ENCODE measurements at regions not wholly inside any gene's neighbourhood (a gene's known extent, or its start where the extent isn't known, plus 50 kb on each side); places are given as distances from the start of the nearest gene placed in this dataset.

- no peak for DNase-seq (ENCODE audit: low spot score)
- H3K4me3 Mint-ChIP-seq (ENCODE audit: unreplicated experiment) = no peak overlapping the region
- H3K27me3 Mint-ChIP-seq (ENCODE audit: low read depth) = peaks cover 3% of the 10 kb centered on the region
- H3K36me3 Mint-ChIP-seq (ENCODE audit: low read depth) = no peaks in the 10 kb centered on the region
- H3K4me1 Mint-ChIP-seq (ENCODE audit: low read depth) = no peaks in the 10 kb centered on the region
- no peaks in the 10 kb centered on the region for H3K9me3 Mint-ChIP-seq (ENCODE audit: low read depth)
- TF ChIP-seq, protein P1, sequence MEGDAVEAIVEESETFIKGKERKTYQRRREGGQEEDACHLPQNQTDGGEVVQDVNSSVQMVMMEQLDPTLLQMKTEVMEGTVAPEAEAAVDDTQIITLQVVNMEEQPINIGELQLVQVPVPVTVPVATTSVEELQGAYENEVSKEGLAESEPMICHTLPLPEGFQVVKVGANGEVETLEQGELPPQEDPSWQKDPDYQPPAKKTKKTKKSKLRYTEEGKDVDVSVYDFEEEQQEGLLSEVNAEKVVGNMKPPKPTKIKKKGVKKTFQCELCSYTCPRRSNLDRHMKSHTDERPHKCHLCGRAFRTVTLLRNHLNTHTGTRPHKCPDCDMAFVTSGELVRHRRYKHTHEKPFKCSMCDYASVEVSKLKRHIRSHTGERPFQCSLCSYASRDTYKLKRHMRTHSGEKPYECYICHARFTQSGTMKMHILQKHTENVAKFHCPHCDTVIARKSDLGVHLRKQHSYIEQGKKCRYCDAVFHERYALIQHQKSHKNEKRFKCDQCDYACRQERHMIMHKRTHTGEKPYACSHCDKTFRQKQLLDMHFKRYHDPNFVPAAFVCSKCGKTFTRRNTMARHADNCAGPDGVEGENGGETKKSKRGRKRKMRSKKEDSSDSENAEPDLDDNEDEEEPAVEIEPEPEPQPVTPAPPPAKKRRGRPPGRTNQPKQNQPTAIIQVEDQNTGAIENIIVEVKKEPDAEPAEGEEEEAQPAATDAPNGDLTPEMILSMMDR (IDR thresholded peaks at IDR 0.05) = no peak
- H3K27ac Mint-ChIP-seq (ENCODE audit: unreplicated experiment) = no peak overlapping the region
Observed at GRCh38 chr20:11650566-11650965, 267.1 kb upstream of the BTBD3 start.

GRCh38 chr20:11651138-11651537 lies 266.6 kb upstream of the BTBD3 start:
- Mint-ChIP-seq H3K4me1 (ENCODE audit: low read depth) (no peaks in the 10 kb centered on the region), H3K36me3 (ENCODE audit: low read depth) (no peaks in the 10 kb centered on the region), H3K9me3 (ENCODE audit: low read depth) (no peaks in the 10 kb centered on the region), H3K27me3 (ENCODE audit: low read depth) (peaks cover 3% of the 10 kb centered on the region), H3K4me3 (ENCODE audit: unreplicated experiment) (no peak overlapping the region), H3K27ac (ENCODE audit: unreplicated experiment) (no peak overlapping the region)
- TF ChIP-seq, protein P1 (IDR thresholded peaks at IDR 0.05) = no peak
- DNase-seq (ENCODE audit: low spot score) = no peak

DNA sequence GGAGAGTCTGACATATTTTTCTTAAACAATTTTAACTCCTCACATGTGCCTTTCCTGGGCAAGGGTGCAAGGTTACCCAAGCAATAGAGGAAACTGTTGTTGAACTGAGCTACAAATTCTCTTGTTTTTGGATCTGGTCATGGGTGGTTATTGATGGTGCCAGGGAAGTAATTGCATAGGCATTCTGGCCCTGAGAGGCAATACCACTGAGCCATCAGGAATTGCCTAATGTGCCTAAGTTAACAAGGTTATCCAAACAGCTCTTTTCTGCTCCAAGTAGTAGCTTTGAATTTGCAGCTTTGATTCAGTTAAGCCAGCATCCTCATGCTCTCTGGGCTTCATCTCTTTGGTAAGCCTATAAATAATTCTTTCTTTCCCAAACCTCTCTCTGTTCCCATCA lies 266.0 kb upstream of the BTBD3 start:
- DNase-seq (ENCODE audit: low spot score) = no peak
- Mint-ChIP-seq H3K36me3 (ENCODE audit: low read depth) (no peaks in the 10 kb centered on the region), H3K4me3 (ENCODE audit: unreplicated experiment) (no peak overlapping the region), H3K27me3 (ENCODE audit: low read depth) (peaks cover 3% of the 10 kb centered on the region), H3K27ac (ENCODE audit: unreplicated experiment) (no peak overlapping the region), H3K9me3 (ENCODE audit: low read depth) (no peaks in the 10 kb centered on the region), H3K4me1 (ENCODE audit: low read depth) (no peaks in the 10 kb centered on the region)
- TF ChIP-seq, protein P1 (IDR thresholded peaks at IDR 0.05) = no peak

DNA sequence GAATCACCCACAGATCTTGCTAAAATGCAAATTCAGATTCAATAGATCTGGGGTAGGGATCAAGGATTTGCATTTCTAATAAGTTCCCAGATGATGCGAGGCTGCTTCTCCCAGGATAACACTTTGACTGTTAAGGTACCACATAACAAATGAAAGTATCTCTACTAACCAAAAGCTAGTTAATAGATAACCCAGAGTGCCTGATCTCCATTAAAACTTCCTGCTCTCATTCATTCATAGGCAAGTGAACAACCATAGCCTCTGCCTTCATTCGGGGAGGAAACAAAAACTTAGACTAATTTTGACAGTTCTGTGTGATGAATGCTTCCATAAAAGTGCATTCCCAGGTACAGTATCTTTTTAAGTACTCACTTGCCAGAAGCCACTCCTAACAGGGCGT lies 265.6 kb upstream of the BTBD3 start:
- H3K27me3 Mint-ChIP-seq (ENCODE audit: low read depth) = peaks cover 3% of the 10 kb centered on the region

DNA sequence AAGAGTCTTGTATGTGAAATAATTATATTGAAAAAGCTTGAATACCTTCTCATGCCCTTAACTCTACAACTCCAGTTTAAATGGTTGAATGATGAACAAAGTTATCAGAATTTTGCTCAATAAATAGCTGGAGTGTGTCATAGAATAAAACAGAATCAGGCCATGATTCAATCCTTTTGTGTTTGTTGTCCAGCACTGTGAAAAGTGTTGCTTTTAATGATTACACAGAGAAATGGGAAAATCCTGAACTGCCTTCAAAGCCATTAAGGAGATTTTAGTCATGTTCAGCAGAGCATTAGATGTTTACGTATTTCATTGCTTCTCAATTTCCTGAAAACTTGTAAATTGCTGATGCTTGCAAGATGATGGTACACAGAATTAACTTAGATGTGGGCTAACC lies 262.9 kb upstream of the BTBD3 start:
- no peaks in the 10 kb centered on the region for H3K36me3 Mint-ChIP-seq (ENCODE audit: low read depth)
- no peaks in the 10 kb centered on the region for H3K4me1 Mint-ChIP-seq (ENCODE audit: low read depth)
- TF ChIP-seq, protein P1 (IDR thresholded peaks at IDR 0.05) = no peak
- no peaks in the 10 kb centered on the region for H3K9me3 Mint-ChIP-seq (ENCODE audit: low read depth)
- no peaks in the 10 kb centered on the region for H3K27me3 Mint-ChIP-seq (ENCODE audit: low read depth)
- H3K27ac Mint-ChIP-seq (ENCODE audit: unreplicated experiment) = no peak overlapping the region
- H3K4me3 Mint-ChIP-seq (ENCODE audit: unreplicated experiment) = no peak overlapping the region
- no peak for DNase-seq (ENCODE audit: low spot score)

More for the DNA sequence above, 265.6 kb upstream of the BTBD3 start:
- Mint-ChIP-seq H3K36me3 (ENCODE audit: low read depth) (no peaks in the 10 kb centered on the region), H3K27ac (ENCODE audit: unreplicated experiment) (no peak overlapping the region), H3K9me3 (ENCODE audit: low read depth) (no peaks in the 10 kb centered on the region), H3K4me3 (ENCODE audit: unreplicated experiment) (no peak overlapping the region), H3K4me1 (ENCODE audit: low read depth) (no peaks in the 10 kb centered on the region)
- TF ChIP-seq, protein P1 (IDR thresholded peaks at IDR 0.05) = no peak
- DNase-seq (ENCODE audit: low spot score) = no peak
